Colonic mucosa (tissue), 4 donors: ENCODE measurements at regions not wholly inside any gene's neighbourhood (a gene's known extent, or its start where the extent isn't known, plus 50 kb on each side); places are given as distances from the start of the nearest gene placed in this dataset.
"Not testable (repeated sequence)": the region's sequence is repeated elsewhere in the genome, so short reads cannot be mapped to it uniquely, and the experiment has no call there.

Source experiments
- DNase-seq: peaks from one replicate; pipeline ENCODE4 v3.0.0-alpha.2; 2020
- H3K27ac ChIP-seq: fragments of 200-600 bp; one replicate; pipeline ENCODE4 v1.8.0; 2021
- H3K27me3 ChIP-seq: fragments of 200-600 bp; one replicate; pipeline ENCODE4 v1.8.0; 2021
- H3K36me3 ChIP-seq: fragments of 200-600 bp; one replicate; pipeline ENCODE4 v1.8.0; 2021
- H3K4me1 ChIP-seq: fragments of 200-600 bp; one replicate; pipeline ENCODE4 v1.8.0; 2021; ENCODE audit warnings: mild to moderate bottlenecking
- H3K4me3 ChIP-seq: fragments of 200-600 bp; one replicate; pipeline ENCODE4 v1.8.0; 2021
- H3K9ac ChIP-seq, 2 donors: one replicate each; pipeline ENCODE4 v1.7.0; 2013; ENCODE audit warnings: control low read depth in 2 of 2, low read depth in 2 of 2, low read length in 2 of 2
- H3K9me3 ChIP-seq: fragments of 200-600 bp; one replicate; pipeline ENCODE4 v1.8.0; 2021
- intact Hi-C: fragments of 100-400 bp; cut with DNase I; formaldehyde crosslinking; loops from one replicate; pipeline ENCODE4 v1.14.1; 2022
- TF ChIP-seq, protein P1 (sequence below): fragments of 200-600 bp; IDR thresholded peaks from one replicate; pipeline ENCODE4 v1.8.0; 2022; ENCODE audit warnings: antibody characterized with exemption, mild to moderate bottlenecking
- donor health status: healthy.
- donor health status: DM: no; HTN: no; CAD: no.
- donor health status: DM: no; HTN: no; CAD: no.

DNA sequence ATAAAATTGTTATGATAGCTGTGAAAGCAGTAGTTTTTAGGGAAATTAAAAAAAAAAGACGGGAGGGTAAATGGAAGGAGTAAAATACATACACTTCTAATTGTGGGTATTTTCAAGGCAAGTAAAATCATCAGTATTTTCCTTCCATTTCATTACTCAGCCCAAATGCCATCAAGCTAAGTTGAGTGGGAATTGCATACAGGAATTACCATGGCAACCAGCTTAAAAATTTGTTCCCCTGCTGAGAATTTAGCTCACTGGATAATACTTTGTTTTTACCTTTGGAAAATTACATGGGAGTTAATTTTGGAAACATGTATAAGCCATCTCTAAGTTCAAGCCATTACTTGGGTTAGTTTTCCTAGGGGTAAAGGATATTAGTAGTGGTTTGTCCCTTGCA, 1873.4 kb downstream of the LRRC4C start:
- intact Hi-C loops = no loop called here
- TF ChIP-seq, protein P1, sequence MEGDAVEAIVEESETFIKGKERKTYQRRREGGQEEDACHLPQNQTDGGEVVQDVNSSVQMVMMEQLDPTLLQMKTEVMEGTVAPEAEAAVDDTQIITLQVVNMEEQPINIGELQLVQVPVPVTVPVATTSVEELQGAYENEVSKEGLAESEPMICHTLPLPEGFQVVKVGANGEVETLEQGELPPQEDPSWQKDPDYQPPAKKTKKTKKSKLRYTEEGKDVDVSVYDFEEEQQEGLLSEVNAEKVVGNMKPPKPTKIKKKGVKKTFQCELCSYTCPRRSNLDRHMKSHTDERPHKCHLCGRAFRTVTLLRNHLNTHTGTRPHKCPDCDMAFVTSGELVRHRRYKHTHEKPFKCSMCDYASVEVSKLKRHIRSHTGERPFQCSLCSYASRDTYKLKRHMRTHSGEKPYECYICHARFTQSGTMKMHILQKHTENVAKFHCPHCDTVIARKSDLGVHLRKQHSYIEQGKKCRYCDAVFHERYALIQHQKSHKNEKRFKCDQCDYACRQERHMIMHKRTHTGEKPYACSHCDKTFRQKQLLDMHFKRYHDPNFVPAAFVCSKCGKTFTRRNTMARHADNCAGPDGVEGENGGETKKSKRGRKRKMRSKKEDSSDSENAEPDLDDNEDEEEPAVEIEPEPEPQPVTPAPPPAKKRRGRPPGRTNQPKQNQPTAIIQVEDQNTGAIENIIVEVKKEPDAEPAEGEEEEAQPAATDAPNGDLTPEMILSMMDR = no peak

DNA sequence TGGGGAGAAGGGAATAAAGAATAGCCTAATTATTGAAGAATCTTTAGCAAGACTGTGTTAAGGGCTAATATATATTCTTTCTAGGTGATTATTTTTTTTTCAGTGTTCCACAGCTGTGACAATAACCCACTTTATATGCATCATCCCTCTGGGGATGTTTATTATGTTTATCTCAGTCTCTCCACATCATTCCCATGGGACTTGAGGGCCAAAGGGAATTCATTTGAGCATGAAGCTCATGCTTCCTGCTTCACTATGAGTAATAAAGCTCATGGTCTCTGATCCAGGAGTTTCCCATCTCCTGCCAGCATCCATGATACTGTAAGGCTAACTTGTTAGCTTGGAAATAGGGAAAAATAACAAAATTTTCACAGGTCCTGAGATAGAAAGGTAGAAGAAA, 1888.4 kb downstream of the LRRC4C start:
- TF ChIP-seq, protein P1 = no peak

More for the DNA sequence above, 1873.4 kb downstream of the LRRC4C start:
- DNase-seq = no peak
- no peaks in the 10 kb centered on the region for H3K36me3 ChIP-seq
- H3K9ac ChIP-seq = no peak overlapping the region
- no peak overlapping the region for H3K4me3 ChIP-seq
- H3K4me1 ChIP-seq = no peaks in the 10 kb centered on the region
- no peak overlapping the region for H3K27ac ChIP-seq
- no peaks in the 10 kb centered on the region for H3K9me3 ChIP-seq
- no peaks in the 10 kb centered on the region for H3K27me3 ChIP-seq

DNA sequence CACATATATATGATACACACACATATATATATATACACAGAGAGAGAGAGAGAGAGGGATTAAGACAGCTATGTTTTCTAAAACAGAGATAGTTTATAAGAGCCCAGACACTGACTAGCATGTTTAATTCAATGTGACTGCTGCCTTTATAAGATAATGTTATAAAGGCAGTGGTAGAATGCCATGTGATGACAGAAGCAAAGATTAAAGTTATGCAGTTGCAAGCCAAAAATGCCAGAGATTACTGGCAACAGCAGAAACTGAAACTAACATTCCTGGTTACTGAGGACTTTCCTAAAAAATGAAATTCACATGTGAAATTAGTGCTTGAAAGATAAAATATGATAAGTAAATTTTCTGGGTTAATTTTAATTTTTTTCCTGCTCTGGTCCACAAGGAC, 1888.9 kb downstream of the LRRC4C start:
- Histone ChIP-seq H3K9ac (no peak overlapping the region), H3K4me1 (no peaks in the 10 kb centered on the region), H3K27me3 (no peaks in the 10 kb centered on the region), H3K36me3 (no peaks in the 10 kb centered on the region), H3K27ac (no peak overlapping the region), H3K4me3 (no peak overlapping the region), H3K9me3 (no peaks in the 10 kb centered on the region)
- intact Hi-C loops = no loop called here
- TF ChIP-seq, protein P1 = no peak
- DNase-seq = no peak

More for the DNA sequence above, 1888.4 kb downstream of the LRRC4C start:
- Histone ChIP-seq H3K4me3 (no peak overlapping the region), H3K27ac (no peak overlapping the region), H3K36me3 (no peaks in the 10 kb centered on the region), H3K9ac (no peak overlapping the region), H3K4me1 (no peaks in the 10 kb centered on the region), H3K9me3 (no peaks in the 10 kb centered on the region), H3K27me3 (no peaks in the 10 kb centered on the region)
- no peak for DNase-seq
- intact Hi-C loops = no loop called here

DNA sequence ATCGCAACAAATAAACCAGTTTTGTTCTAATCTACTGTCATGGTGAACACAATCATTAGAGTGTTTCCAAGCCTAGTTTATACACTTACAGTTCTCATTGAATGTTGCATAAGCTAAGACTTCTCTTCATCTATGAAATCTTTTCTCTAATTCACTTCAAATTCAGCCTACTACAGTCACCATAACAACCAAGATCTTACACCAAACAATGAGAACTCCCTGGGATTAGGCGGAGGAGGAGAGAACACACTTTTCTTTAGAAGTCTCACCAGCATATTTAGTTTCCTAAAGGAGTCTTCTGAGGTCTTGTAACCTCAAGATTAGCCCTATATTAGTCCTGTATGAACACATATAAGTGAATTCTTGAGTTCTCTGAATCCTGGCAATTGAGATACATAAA, 1889.7 kb downstream of the LRRC4C start:
- Histone ChIP-seq H3K27me3 (no peaks in the 10 kb centered on the region), H3K36me3 (no peaks in the 10 kb centered on the region), H3K9ac (no peak overlapping the region), H3K4me3 (no peak overlapping the region), H3K27ac (no peak overlapping the region), H3K9me3 (no peaks in the 10 kb centered on the region), H3K4me1 (no peaks in the 10 kb centered on the region)
- intact Hi-C loops = no loop called here
- TF ChIP-seq, protein P1 = no peak
- no peak for DNase-seq

DNA sequence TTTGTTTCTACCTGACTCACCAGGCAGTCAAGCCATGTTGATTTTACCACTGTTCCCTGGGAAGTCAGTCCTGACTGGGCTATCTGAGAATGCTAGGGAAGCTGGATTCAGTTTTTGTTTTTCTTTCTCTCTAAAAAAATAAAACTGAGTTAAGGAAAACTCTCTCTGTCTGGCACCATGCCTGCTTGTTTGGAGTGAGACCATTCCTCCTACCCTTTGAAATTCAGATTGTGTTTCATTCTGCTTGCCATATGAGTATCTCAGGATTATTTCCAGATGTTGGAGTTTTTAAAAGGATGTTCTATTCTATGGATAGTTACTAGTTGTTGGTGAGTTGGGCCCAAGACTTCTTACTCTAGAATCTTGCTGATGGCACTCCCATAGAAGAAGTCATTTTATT, 1917.0 kb downstream of the LRRC4C start:
- Histone ChIP-seq H3K4me3 (no peak overlapping the region), H3K27me3 (no peaks in the 10 kb centered on the region), H3K9me3 (no peaks in the 10 kb centered on the region), H3K9ac (no peak overlapping the region), H3K36me3 (no peaks in the 10 kb centered on the region), H3K27ac (no peak overlapping the region), H3K4me1 (no peaks in the 10 kb centered on the region)
- intact Hi-C loops = no loop called here
- TF ChIP-seq, protein P1 = no peak
- no peak for DNase-seq

DNA sequence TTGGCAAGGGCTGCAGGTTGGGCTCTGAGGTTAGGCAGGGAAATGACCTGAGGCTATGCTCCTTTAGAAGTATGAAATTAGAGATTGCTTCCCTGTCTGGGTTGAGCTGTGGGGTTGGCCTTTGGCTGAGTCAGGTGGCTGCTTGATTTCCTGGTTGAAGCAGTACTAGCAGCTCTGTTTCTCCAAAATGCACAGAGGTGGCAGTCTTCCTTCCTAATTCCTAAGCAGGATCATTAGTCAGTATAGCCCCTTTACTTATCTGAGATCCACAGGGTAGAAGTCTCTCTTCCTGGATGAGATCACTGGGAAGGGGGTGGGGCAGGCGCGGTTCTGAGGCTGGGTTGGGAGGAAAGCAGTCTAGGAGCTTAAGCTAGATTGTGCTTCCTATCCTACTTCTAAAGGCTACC, 1917.5 kb downstream of the LRRC4C start:
- no peak for DNase-seq
- Histone ChIP-seq H3K27ac (no peak overlapping the region), H3K9me3 (no peaks in the 10 kb centered on the region), H3K9ac (no peak overlapping the region), H3K4me3 (no peak overlapping the region), H3K27me3 (no peaks in the 10 kb centered on the region), H3K36me3 (no peaks in the 10 kb centered on the region), H3K4me1 (no peaks in the 10 kb centered on the region)
- intact Hi-C loops = no loop called here
- TF ChIP-seq, protein P1 = no peak

DNA sequence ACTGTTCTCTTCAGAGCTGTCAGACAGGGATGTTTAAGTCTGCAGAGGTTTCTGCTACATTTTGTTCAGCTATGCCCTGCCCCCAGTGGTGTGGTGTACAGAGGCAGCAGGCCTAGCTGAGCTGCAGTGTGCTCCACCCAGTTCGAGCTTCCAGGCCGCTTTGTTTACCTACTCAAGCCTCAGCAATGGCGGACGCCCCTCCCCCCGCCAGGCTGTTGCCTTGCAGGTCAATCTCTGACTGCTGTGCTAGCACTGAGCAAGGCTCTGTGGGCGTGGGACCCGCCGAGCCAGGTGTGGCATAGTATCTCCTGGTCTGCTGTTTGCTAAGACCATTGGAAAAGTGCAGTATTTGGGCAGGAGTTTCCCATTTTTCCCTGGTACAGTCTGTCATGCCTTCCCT, 1923.1 kb downstream of the LRRC4C start:
- DNase-seq, H3K27ac ChIP-seq, intact Hi-C loops, H3K9me3 ChIP-seq, H3K4me1 ChIP-seq, H3K27me3 ChIP-seq, H3K4me3 ChIP-seq, H3K9ac ChIP-seq, H3K36me3 ChIP-seq: not testable (repeated sequence)
